SH-SY5Y (cell line): ENCODE measurements at regions not wholly inside any gene's neighbourhood (a gene's known extent, or its start where the extent isn't known, plus 50 kb on each side); places are given as distances from the start of the nearest gene placed in this dataset.

Experiments
- GATA2 ChIP-seq: IDR thresholded peaks from 2 replicates; pipeline ENCODE4 v1.6.1; 2011; ENCODE audit warnings: mild to moderate bottlenecking, low read depth, low read length
- GATA3 ChIP-seq: IDR thresholded peaks from 2 replicates; pipeline ENCODE4 v1.6.1; 2011; ENCODE audit warnings: low read depth, mild to moderate bottlenecking, low read length, moderate library complexity

- TF ChIP-seq GATA3 = no peak
- TF ChIP-seq GATA2 = no peak
Observed at GRCh38 chr18:44033144-44033701, 647.5 kb upstream of the SETBP1 start.
